ENCODE measurements at regions not wholly inside any gene's neighbourhood (a gene's known extent, or its start where the extent isn't known, plus 50 kb on each side); places are given as distances from the start of the nearest gene placed in this dataset.

- TF ChIP-seq EP300 (IDR thresholded peaks at IDR 0.05; ENCODE audit: borderline replicate concordance) (no peak), REST (IDR thresholded peaks at IDR 0.05; ENCODE audit: low read depth) (no peak), TAF1 (IDR thresholded peaks at IDR 0.05; ENCODE audit: low read depth) (no peak), YY1 (IDR thresholded peaks at IDR 0.05; ENCODE audit: low read depth) (no peak), MAX (IDR thresholded peaks at IDR 0.05) (no peak), RAD21 (IDR thresholded peaks at IDR 0.05; ENCODE audit: low read depth) (no peak), EGR1 (IDR thresholded peaks at IDR 0.05) (no peak), TCF12 (IDR thresholded peaks at IDR 0.05; ENCODE audit: low read depth) (no peak), USF1 (IDR thresholded peaks at IDR 0.05) (no peak), CREB1 (IDR thresholded peaks at IDR 0.05; ENCODE audit: low read depth) (no peak)
Observed at GRCh38 chr9:82721593-82721992, 341.3 kb downstream of the RASEF start.

Measured in Ishikawa (cell line).